A673 (cell line): ENCODE measurements at regions not wholly inside any gene's neighbourhood (a gene's known extent, or its start where the extent isn't known, plus 50 kb on each side); places are given as distances from the start of the nearest gene placed in this dataset.

ENCODE experiments used
- EZH2 ChIP-seq: fragments of 200-600 bp; sonication (generic); IDR thresholded peaks from 2 replicates; pipeline ENCODE4 v1.6.1; 2017; ENCODE audit warnings: borderline replicate concordance, low read depth, mild to moderate bottlenecking, mixed read lengths, antibody characterized with exemption, low read length; ENCODE audit not compliant: poor library complexity, severe bottlenecking
- TF ChIP-seq, protein P1 (sequence below): fragments of 300-800, 200-600 bp; sonication (generic); conservative IDR thresholded peaks from 2 replicates; pipeline ENCODE4 v1.5.1; 2017; ENCODE audit warnings: low read depth, mild to moderate bottlenecking, antibody characterized with exemption, low read length, moderate library complexity, mixed read lengths

DNA sequence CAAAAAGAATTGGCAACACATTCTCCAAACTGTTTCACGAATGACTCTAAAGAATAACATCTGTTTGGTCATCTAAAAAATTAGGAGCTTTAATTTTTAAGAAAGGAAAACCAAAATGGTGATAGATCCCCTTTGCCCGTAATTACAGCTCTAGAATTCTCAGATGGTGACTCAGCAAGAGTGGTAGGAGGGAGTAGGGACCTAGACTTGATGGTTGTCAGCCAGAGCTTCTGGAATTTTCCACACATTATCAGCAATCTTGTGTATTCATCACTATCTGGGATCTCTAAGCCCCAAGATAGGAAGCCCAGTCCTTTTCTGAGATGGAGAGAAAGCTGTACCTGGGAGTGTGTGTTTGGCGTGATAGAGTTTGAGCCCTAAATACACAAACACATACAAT is 103.9 kb upstream of the RAB40AL start:
- TF ChIP-seq EZH2 = no peak
- TF ChIP-seq, protein P1, sequence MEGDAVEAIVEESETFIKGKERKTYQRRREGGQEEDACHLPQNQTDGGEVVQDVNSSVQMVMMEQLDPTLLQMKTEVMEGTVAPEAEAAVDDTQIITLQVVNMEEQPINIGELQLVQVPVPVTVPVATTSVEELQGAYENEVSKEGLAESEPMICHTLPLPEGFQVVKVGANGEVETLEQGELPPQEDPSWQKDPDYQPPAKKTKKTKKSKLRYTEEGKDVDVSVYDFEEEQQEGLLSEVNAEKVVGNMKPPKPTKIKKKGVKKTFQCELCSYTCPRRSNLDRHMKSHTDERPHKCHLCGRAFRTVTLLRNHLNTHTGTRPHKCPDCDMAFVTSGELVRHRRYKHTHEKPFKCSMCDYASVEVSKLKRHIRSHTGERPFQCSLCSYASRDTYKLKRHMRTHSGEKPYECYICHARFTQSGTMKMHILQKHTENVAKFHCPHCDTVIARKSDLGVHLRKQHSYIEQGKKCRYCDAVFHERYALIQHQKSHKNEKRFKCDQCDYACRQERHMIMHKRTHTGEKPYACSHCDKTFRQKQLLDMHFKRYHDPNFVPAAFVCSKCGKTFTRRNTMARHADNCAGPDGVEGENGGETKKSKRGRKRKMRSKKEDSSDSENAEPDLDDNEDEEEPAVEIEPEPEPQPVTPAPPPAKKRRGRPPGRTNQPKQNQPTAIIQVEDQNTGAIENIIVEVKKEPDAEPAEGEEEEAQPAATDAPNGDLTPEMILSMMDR = no peak
